HG03175 (cell line): ENCODE measurements at regions not wholly inside any gene's neighbourhood (a gene's known extent, or its start where the extent isn't known, plus 50 kb on each side); places are given as distances from the start of the nearest gene placed in this dataset.

ENCODE experiments used
- ATAC-seq: cut with Tn5 transposase; IDR thresholded peaks from one replicate; pipeline ENCODE4 v1.9.1; 2021; ENCODE audit warnings: mild to moderate bottlenecking, moderate library complexity; ENCODE audit not compliant: unreplicated experiment

- no peak for ATAC-seq
Measured at GRCh38 chr2:225100269-225100668, 58.0 kb upstream of the DOCK10 start.

GRCh38 chr2:225097035-225097434 is 54.8 kb upstream of the DOCK10 start:
- no peak for ATAC-seq
